HCT116 (cell line): ENCODE measurements at regions not wholly inside any gene's neighbourhood (a gene's known extent, or its start where the extent isn't known, plus 50 kb on each side); places are given as distances from the start of the nearest gene placed in this dataset.

ENCODE experiments used
- ATAC-seq: fragments of 200-7000 bp; cut with Tn5 transposase; 2 replicates; pipeline ENCODE4 v1.9.1; 2020; ENCODE audit warnings: mild to moderate bottlenecking, moderate library complexity
- BruUV-seq: library from RNA; stranded (reverse); fragments of 400-500 nt; replicated peaks from 2 replicates; lab custom pipeline; 2021; lab: Mats Ljungman, UMichigan
- CTCF ChIA-PET: fragments of 300-600 bp; sonication (Branson Sonifier 250); formaldehyde crosslinking; loops from one replicate; lab custom pipeline; 2021; ENCODE audit warnings: antibody characterized with exemption; lab: Charles Lee
- POLR2A ChIA-PET: fragments of 300-600, 350-600 bp; sonication (Branson Sonifier 250); formaldehyde crosslinking; loops from one replicate; lab custom pipeline; 2021; ENCODE audit warnings: antibody characterized with exemption; lab: Charles Lee
- RAD21 ChIA-PET, 2 experiments: fragments of 300-600 bp; sonication (Branson Sonifier 250); formaldehyde crosslinking; loops; one replicate each; lab custom pipeline; 2023; ENCODE audit warnings: low total read pairs in 2 of 2; ENCODE audit not compliant: uncharacterized antibody in 2 of 2, unreplicated experiment in 2 of 2, low non-redundant PET in 1 of 2; lab: Charles Lee
- DNase-seq: peaks from one replicate; pipeline ENCODE4 v3.0.0-alpha.2; 2010; ENCODE audit warnings: low read depth, low spot score
- H2AFZ ChIP-seq: fragments of 200-600 bp; shearing (Covaris generic), sonication (generic); 2 replicates; pipeline ENCODE4 v1.6.1; 2017; ENCODE audit warnings: low read depth, mixed run types, mixed read lengths, antibody characterized with exemption, low read length; ENCODE audit not compliant: poor library complexity, severe bottlenecking
- H3K27ac ChIP-seq: 2 replicates; pipeline ENCODE4 v1.5.1; 2012; ENCODE audit warnings: low read depth, low read length
- H3K27me3 ChIP-seq: fragments of 200-600 bp; sonication (generic); 2 replicates; pipeline ENCODE4 v1.6.1; 2016; ENCODE audit warnings: mixed run types, low read length, mixed read lengths; ENCODE audit not compliant: insufficient read depth
- H3K36me3 ChIP-seq, 2 experiments: fragments of 200-500 bp in 1 of 2; fragments of 200-600 bp in 1 of 2; sonication (Bioruptor generic) in 1 of 2; sonication (generic) in 1 of 2; 2 replicates each; pipeline versions ENCODE4 v1.5.1 to v1.6.1; 2014 to 2016; ENCODE audit warnings: low read length in 2 of 2, inconsistent platforms in 1 of 2, mixed read lengths in 1 of 2, mixed run types in 1 of 2; ENCODE audit not compliant: insufficient read depth in 2 of 2, control insufficient read depth in 1 of 2
- H3K4me1 ChIP-seq, 2 experiments: fragments of 200-600 bp in 1 of 2; sonication (generic) in 1 of 2; 2 replicates each; pipeline versions ENCODE4 v1.5.1 to v1.6.1; 2012 to 2017; ENCODE audit warnings: low read length in 2 of 2, inconsistent platforms in 1 of 2, mild to moderate bottlenecking in 1 of 2, mixed read lengths in 1 of 2, mixed run types in 1 of 2, moderate library complexity in 1 of 2; ENCODE audit not compliant: insufficient read depth in 2 of 2, control insufficient read depth in 1 of 2
- H3K4me2 ChIP-seq: fragments of 200-600 bp; sonication (generic); 2 replicates; pipeline ENCODE4 v1.6.1; 2017; ENCODE audit warnings: mixed run types, low read length, mixed read lengths
- H3K4me3 ChIP-seq, 2 experiments: fragments of 200-600 bp in 1 of 2; sonication (generic) in 1 of 2; replicated peaks in 1 of 2; 2 replicates each; pipeline ENCODE4 v1.5.1; 2011 to 2016; ENCODE audit warnings: low read length in 2 of 2, control low read depth in 1 of 2, low read depth in 1 of 2, mild to moderate bottlenecking in 1 of 2, mixed read lengths in 1 of 2, mixed run types in 1 of 2
- H3K79me2 ChIP-seq: fragments of 200-600 bp; sonication (generic); 2 replicates; pipeline ENCODE4 v1.6.1; 2017; ENCODE audit warnings: mild to moderate bottlenecking, mixed run types, low read length, moderate library complexity, mixed read lengths; ENCODE audit not compliant: insufficient read depth
- H3K9ac ChIP-seq: fragments of 200-600 bp; sonication (generic); 2 replicates; pipeline ENCODE4 v1.6.1; 2016; ENCODE audit warnings: low read length, mixed read lengths
- H3K9me2 ChIP-seq: fragments of 200-600 bp; sonication (generic), shearing (Covaris generic); 2 replicates; pipeline ENCODE4 v1.6.1; 2017; ENCODE audit warnings: mixed run types, mild to moderate bottlenecking, moderate library complexity; ENCODE audit not compliant: insufficient read depth
- H3K9me3 ChIP-seq, 2 experiments: fragments of 200-500 bp in 1 of 2; fragments of 200-600 bp in 1 of 2; sonication (Bioruptor generic) in 1 of 2; sonication (generic) in 1 of 2; 2 replicates each; pipeline ENCODE4 v1.6.1; 2014 to 2017; ENCODE audit warnings: low read length in 2 of 2, mixed read lengths in 2 of 2, inconsistent platforms in 1 of 2, low read depth in 1 of 2, mild to moderate bottlenecking in 1 of 2, mixed run types in 1 of 2, moderate library complexity in 1 of 2; ENCODE audit not compliant: control insufficient read depth in 1 of 2, insufficient read depth in 1 of 2
- H4K20me1 ChIP-seq: fragments of 200-600 bp; sonication (generic), shearing (Covaris generic); 2 replicates; pipeline ENCODE4 v1.6.1; 2017; ENCODE audit warnings: mixed run types, mild to moderate bottlenecking, moderate library complexity; ENCODE audit not compliant: insufficient read depth
- CBX3 ChIP-seq: IDR thresholded peaks from 2 replicates; pipeline ENCODE4 v1.6.1; 2012; ENCODE audit warnings: low read depth
- CTCF ChIP-seq, 3 experiments: fragments of 200-600 bp in 1 of 3; sonication (generic) in 1 of 3; IDR thresholded peaks in 2 of 3; conservative IDR thresholded peaks in 1 of 3; 2 replicates each; pipeline ENCODE4 v1.5.1; 2012 to 2017; ENCODE audit warnings: low read depth in 2 of 3, low read length in 2 of 3, antibody characterized with exemption in 1 of 3, borderline replicate concordance in 1 of 3, control low read depth in 1 of 3, mild to moderate bottlenecking in 1 of 3, mixed read lengths in 1 of 3, mixed run types in 1 of 3, moderate library complexity in 1 of 3; ENCODE audit not compliant: insufficient read depth in 1 of 3
- EZH2phosphoT487 ChIP-seq: fragments of 200-600 bp; IDR thresholded peaks from 2 replicates; pipeline ENCODE4 v1.6.1; 2018; ENCODE audit warnings: antibody characterized with exemption, borderline replicate concordance
- FOSL1 ChIP-seq: IDR thresholded peaks from 2 replicates; pipeline ENCODE4 v1.6.1; 2012; ENCODE audit warnings: low read depth
- JUND ChIP-seq: IDR thresholded peaks from 2 replicates; pipeline ENCODE4 v1.6.1; 2012
- POLR2AphosphoS5 ChIP-seq: IDR thresholded peaks from 2 replicates; pipeline ENCODE4 v1.6.1; 2011; ENCODE audit warnings: mild to moderate bottlenecking, low read depth, low read length, moderate library complexity
- RAD21 ChIP-seq: IDR thresholded peaks from 2 replicates; pipeline ENCODE4 v1.6.1; 2012; ENCODE audit warnings: low read depth, mild to moderate bottlenecking
- REST ChIP-seq: IDR thresholded peaks from 2 replicates; pipeline ENCODE4 v1.6.1; 2012; ENCODE audit warnings: low read depth
- SIN3A ChIP-seq: IDR thresholded peaks from 2 replicates; pipeline ENCODE4 v1.6.1; 2012; ENCODE audit warnings: low read depth
- SP1 ChIP-seq: IDR thresholded peaks from 2 replicates; pipeline ENCODE4 v1.6.1; 2012; ENCODE audit warnings: low read depth
- SRF ChIP-seq: IDR thresholded peaks from 2 replicates; pipeline ENCODE4 v1.6.1; 2012; ENCODE audit warnings: low read depth
- TCF7L2 ChIP-seq: IDR thresholded peaks from 2 replicates; pipeline ENCODE4 v1.7.0; 2011; ENCODE audit warnings: borderline replicate concordance, inconsistent platforms; ENCODE audit not compliant: insufficient read depth, insufficient read length; ENCODE audit errors: extremely low read depth
- YY1 ChIP-seq: IDR thresholded peaks from 2 replicates; pipeline ENCODE4 v1.6.1; 2011; ENCODE audit warnings: low read length, low read depth, moderate library complexity, mild to moderate bottlenecking; ENCODE audit not compliant: insufficient replicate concordance; ENCODE audit errors: extremely low read depth
- ZFX ChIP-seq: fragments of 450-650 bp; IDR thresholded peaks from 2 replicates; pipeline ENCODE4 v1.6.1; 2017
- intact Hi-C: fragments of 100-400 bp; cut with micrococcal nuclease; formaldehyde crosslinking; loops from 2 replicates; pipeline ENCODE4 v1.10.0; 2022

- H3K27me3 ChIP-seq: peaks cover 3% of the 10 kb centered on the region; the same call in 1 of the 2 replicates
- TF ChIP-seq RAD21: no peak
- no peak for TF ChIP-seq SP1
- TF ChIP-seq FOSL1: no peak
- no peak for TF ChIP-seq JUND
- no peak for TF ChIP-seq CBX3
- TF ChIP-seq EZH2phosphoT487: no peak
- no peak for TF ChIP-seq SIN3A
- no peak for TF ChIP-seq POLR2AphosphoS5
- no peak for TF ChIP-seq TCF7L2
- no peak for TF ChIP-seq ZFX
- no peak for TF ChIP-seq CTCF (IDR thresholded peaks at IDR 0.05 in 2 of 3, conservative IDR thresholded peaks at IDR 0.05 in 1 of 3; ENCODE audit: borderline replicate concordance in 1 of 3, insufficient read depth in 1 of 3, low read depth in 2 of 3, low read length in 2 of 3)
- no peak for TF ChIP-seq REST
- TF ChIP-seq SRF: no peak
- no peak for TF ChIP-seq YY1
- H3K9me3 ChIP-seq: no peaks in the 10 kb centered on the region
- H3K4me3 ChIP-seq: no peak overlapping the region
- H2AFZ ChIP-seq: no peak overlapping the region
- H3K9ac ChIP-seq: no peak overlapping the region
- intact Hi-C loops: no loop called here
- peaks cover 0 to 5% of the 10 kb centered on the region in 2 experiments; a peak in 1 of 4 replicates for H3K4me1 ChIP-seq
- ChIA-PET RAD21 (no interaction called here), CTCF (no interaction called here), POLR2A (no interaction called here)
- H3K9me2 ChIP-seq: no peaks in the 10 kb centered on the region
- H3K27ac ChIP-seq: no peak overlapping the region
- H3K79me2 ChIP-seq: no peaks in the 10 kb centered on the region
- no peaks in the 10 kb centered on the region for H3K36me3 ChIP-seq
- no TSS peak for BruUV-seq
- H3K4me2 ChIP-seq: no peak overlapping the region
- DNase-seq (no peak), ATAC-seq (no peak)
- no peaks in the 10 kb centered on the region for H4K20me1 ChIP-seq
Measured at GRCh38 chr7:152987656-152988055, 228.1 kb downstream of the ACTR3B start.
